ENCODE measurements at regions not wholly inside any gene's neighbourhood (a gene's known extent, or its start where the extent isn't known, plus 50 kb on each side); places are given as distances from the start of the nearest gene placed in this dataset.

- H3K27ac ChIP-seq (ENCODE audit: low read depth in 1 of 2, low read length in 2 of 2): no peak overlapping the region
- Mint-ChIP-seq H3K27ac (no peak overlapping the region), H3K9me3 (peaks cover 0 to 6% (median 1%) of the 10 kb centered on the region in 7 donors), H3K36me3 (no peaks in the 10 kb centered on the region), H3K4me1 (no peaks in the 10 kb centered on the region), H3K4me3 (no peak overlapping the region), H3K27me3 (ENCODE audit: low read depth in 3 of 3) (no peaks in the 10 kb centered on the region)
- no peaks in the 10 kb centered on the region for H3K9me3 ChIP-seq (replicated peaks in 1 of 2; ENCODE audit: control insufficient read depth in 1 of 2, insufficient read depth in 1 of 2, low read length in 2 of 2)
- H3K4me1 ChIP-seq (ENCODE audit: control insufficient read depth in 1 of 2, insufficient read depth in 2 of 2, low read length in 2 of 2): no peaks in the 10 kb centered on the region
- H4K20me1 ChIP-seq (ENCODE audit: insufficient read depth, low read length): no peaks in the 10 kb centered on the region
- DNase-seq: no peak
- H3K9ac ChIP-seq (ENCODE audit: insufficient read depth, low read length, poor library complexity, severe bottlenecking): no peak overlapping the region
- no peak for TF ChIP-seq CTCF (IDR thresholded peaks at IDR 0.05)
- no peaks in the 10 kb centered on the region for H3K27me3 ChIP-seq (ENCODE audit: control insufficient read depth in 2 of 2, insufficient read depth in 2 of 2, low read length in 2 of 2)
- no peak overlapping the region for H3K4me3 ChIP-seq (replicated peaks in 1 of 3; ENCODE audit: low read depth in 2 of 3, low read length in 3 of 3)
- no peak overlapping the region for H2AFZ ChIP-seq (ENCODE audit: insufficient read depth, low read depth, low read length, poor library complexity, severe bottlenecking)
- H3K4me2 ChIP-seq (replicated peaks; ENCODE audit: extremely low read depth, low read length, poor library complexity, severe bottlenecking): no peak overlapping the region
- intact Hi-C loops (cut with micrococcal nuclease): no loop called here
- no peaks in the 10 kb centered on the region for H3K79me2 ChIP-seq (ENCODE audit: insufficient read depth, low read length)
- 100% methylated on average over 1 of the region's 2 CpGs for WGBS (ENCODE audit: insufficient coverage)
- no peaks in the 10 kb centered on the region for H3K36me3 ChIP-seq (replicated peaks in 1 of 2; ENCODE audit: control insufficient read depth in 1 of 2, insufficient read depth in 2 of 2, low read length in 2 of 2)
Observed at GRCh38 chr13:32877491-32877890, 138.7 kb upstream of the KL start.

GRCh38 chr13:32878163-32878562 lies 138.1 kb upstream of the KL start:
- H2AFZ ChIP-seq (ENCODE audit: insufficient read depth, low read depth, low read length, poor library complexity, severe bottlenecking): no peak overlapping the region
- no peak for DNase-seq
- H3K4me3 ChIP-seq (replicated peaks in 1 of 3; ENCODE audit: low read depth in 2 of 3, low read length in 3 of 3): no peak overlapping the region
- no peak overlapping the region for H3K27ac ChIP-seq (ENCODE audit: low read depth in 1 of 2, low read length in 2 of 2)
- H3K27me3 ChIP-seq (ENCODE audit: control insufficient read depth in 2 of 2, insufficient read depth in 2 of 2, low read length in 2 of 2): no peaks in the 10 kb centered on the region
- Mint-ChIP-seq H3K27ac (no peak overlapping the region), H3K36me3 (no peaks in the 10 kb centered on the region), H3K4me3 (no peak overlapping the region), H3K27me3 (ENCODE audit: low read depth in 3 of 3) (no peaks in the 10 kb centered on the region), H3K9me3 (peaks cover 0 to 6% (median 1%) of the 10 kb centered on the region in 7 donors), H3K4me1 (no peaks in the 10 kb centered on the region)
- no peak overlapping the region for H3K9ac ChIP-seq (ENCODE audit: insufficient read depth, low read length, poor library complexity, severe bottlenecking)
- H4K20me1 ChIP-seq (ENCODE audit: insufficient read depth, low read length): no peaks in the 10 kb centered on the region
- intact Hi-C loops (cut with micrococcal nuclease): no loop called here
- no peaks in the 10 kb centered on the region for H3K79me2 ChIP-seq (ENCODE audit: insufficient read depth, low read length)
- no peaks in the 10 kb centered on the region for H3K4me1 ChIP-seq (ENCODE audit: control insufficient read depth in 1 of 2, insufficient read depth in 2 of 2, low read length in 2 of 2)
- 96% methylated on average over 3 of the region's 4 CpGs for WGBS (ENCODE audit: insufficient coverage)
- TF ChIP-seq CTCF (IDR thresholded peaks at IDR 0.05): no peak
- no peak overlapping the region for H3K4me2 ChIP-seq (replicated peaks; ENCODE audit: extremely low read depth, low read length, poor library complexity, severe bottlenecking)
- no peaks in the 10 kb centered on the region for H3K36me3 ChIP-seq (replicated peaks in 1 of 2; ENCODE audit: control insufficient read depth in 1 of 2, insufficient read depth in 2 of 2, low read length in 2 of 2)
- H3K9me3 ChIP-seq (replicated peaks in 1 of 2; ENCODE audit: control insufficient read depth in 1 of 2, insufficient read depth in 1 of 2, low read length in 2 of 2): no peaks in the 10 kb centered on the region

Measured in CD14-positive monocyte (primary cell).